Pulmonary artery endothelial cell (primary cell): ENCODE measurements at regions not wholly inside any gene's neighbourhood (a gene's known extent, or its start where the extent isn't known, plus 50 kb on each side); places are given as distances from the start of the nearest gene placed in this dataset.

Experiments used
- DNase-seq: peaks from one replicate; pipeline ENCODE4 v3.0.0-alpha.2; 2011; ENCODE audit warnings: low read depth, low spot score

DNA sequence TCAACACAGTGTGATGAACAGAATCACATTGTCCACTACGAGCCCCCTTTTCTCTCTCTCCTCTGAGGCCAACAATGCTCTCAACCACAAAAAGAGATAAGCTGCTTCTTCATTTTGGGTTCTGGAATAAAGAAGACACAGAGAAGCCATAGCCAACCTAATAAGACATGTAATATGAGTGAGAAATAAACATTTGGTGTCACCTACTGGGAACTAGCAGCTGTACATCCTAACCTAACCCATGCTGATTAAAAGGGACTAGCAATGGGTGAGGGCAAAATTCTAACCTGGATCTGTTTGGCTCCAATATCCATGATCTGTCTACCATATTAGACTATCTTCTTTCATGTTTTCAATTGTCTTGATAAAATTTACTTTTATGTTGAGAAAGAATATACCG, 369.1 kb upstream of the MARCKS start:
- no peak for DNase-seq

DNA sequence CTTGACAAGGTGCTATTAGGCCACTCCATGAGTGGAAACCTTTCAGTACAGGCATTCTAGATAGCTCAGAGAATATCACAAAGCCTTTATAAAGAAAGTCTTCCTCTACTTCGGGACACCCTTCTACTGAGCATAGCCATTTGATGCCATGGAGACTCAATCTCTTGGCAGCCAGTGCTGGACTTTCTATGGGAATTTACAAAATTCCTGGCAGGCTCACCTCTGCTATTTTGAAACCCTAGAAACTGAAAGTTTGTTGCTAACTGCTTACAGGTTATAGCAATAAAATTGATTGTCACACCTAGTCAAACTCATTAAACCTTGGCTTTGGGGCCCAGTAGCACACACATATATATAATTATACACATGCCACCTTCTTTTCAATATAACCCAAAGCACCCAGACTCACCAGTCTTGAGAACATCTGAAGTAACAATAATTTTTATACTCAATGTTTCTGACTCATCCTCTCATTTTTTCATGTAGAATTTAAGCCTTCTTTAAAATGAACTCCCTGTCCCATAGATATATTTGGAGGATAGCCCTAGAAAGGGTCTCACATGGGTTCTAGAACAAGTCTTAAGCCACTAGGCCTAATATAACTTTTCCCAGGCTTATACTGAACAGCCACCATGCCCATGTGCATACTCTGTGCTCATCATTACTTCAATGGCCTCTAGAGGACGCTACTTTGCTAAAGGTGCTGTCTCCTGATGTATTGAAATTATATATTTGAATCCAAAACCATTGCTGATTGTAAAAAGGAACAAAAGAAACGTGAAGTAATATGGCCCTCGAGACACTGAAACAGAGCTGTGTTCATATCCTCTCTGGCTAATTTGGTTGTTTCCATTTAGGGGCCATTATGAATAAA, 368.1 kb upstream of the MARCKS start:
- no peak for DNase-seq

DNA sequence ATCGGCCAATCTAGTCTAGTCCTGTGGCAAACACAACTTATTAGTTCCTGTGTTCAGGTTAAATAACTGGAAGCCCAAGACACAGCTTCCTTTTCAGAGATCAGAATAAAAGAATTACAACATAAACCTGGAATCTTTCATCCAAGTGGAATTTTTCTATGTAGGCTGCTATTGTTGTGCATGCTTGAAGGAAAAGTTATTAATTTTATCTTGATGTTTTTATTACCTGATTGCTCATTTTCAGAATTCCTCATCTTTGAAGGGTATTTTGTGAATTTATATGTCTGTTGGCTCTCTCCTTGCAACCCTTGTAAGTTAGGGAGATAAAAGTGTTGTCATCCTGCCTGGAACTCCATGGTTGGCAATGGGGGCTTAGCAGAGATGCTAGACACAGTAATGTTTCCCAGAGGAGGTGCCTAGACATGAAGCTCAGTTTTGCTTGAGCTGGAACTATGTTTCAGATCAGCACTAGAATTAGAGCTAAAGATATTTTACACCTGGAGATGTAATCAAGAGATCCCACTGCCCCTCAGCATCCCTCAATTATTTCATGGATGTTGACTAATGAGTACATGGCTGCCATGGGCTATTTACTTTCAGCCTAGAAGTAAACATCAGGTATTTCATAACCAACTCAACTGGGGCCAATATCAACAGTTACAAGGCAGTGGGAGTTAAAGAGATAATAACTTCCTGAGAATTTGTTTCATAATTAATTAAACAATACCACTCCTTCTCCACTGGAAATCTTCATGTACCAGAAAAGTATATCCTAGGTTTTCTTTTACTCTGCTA, 367.0 kb upstream of the MARCKS start:
- no peak for DNase-seq

DNA sequence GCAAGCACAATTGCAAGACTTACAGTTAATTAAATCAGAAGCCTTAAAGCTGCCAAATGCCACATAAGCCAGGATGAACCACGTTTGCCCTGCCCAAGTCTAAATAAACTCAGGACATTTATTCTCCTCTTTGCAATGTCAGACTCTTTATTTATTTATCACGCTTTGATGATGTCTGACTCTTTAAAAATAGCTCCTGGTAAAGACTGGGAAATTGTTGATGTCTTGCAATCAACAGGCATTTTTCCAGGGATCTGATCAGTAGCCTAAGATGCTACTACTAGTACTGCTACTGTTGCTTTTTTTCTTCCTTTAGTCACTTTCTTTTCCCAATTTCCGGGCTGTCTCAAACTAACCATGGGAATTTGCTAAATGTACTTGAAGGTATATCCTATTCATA, 365.8 kb upstream of the MARCKS start:
- no peak for DNase-seq

DNA sequence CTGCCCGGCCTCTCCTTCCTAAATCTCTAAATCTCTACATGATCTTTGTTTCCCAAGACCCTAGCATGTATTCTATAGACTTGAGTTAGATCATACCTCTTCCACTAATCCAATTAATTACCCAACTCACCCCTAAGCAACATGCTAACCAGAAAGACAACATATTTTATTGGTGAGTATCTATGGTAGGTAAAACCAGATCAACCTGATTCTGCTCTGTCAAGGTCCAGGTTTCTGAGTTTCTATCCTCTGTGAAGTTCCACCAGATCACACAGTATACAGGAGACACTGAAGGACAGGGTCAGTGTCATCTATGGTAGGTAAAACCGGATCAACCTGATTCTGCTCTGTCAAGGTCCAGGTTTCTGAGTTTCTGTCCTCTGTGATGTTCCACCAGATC, 363.2 kb upstream of the MARCKS start:
- no peak for DNase-seq

DNA sequence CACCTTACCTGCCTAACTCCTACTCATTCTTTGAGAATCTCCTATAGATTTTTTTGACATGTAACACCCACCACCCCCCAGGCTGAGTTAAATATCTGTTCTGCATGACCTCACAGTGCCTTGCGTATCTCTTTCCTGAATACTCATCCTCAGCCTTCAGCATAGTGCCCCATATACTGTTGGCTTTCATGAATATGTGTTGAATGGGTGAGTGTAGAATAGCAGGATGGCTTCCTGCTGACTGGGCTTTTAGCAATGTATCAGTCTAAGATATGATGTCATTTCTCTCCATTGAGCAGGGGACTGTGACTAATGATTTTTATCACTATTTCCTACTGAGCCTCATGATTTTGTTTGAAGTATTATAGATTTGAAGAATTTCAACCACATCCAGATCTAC, 361.6 kb upstream of the MARCKS start:
- DNase-seq, result peak; percentile 84

DNA sequence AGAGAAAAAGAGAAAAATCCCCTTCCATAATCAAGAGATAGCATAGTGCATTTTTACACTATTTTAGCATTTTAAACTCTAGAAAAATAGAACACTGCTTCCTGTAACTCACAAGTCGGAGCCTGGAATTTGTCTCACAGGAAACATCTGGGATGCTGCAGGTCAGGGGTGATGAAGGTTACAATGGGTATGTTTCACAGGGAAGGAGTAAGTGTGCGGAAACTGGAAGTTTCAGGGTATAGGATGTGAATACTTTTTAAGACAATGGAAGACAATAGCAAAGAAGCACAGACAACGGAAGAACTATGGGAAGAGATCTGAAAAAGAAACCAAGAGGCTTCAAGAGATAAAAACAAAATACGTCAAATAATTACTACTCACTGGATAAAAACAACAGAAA, 361.0 kb upstream of the MARCKS start:
- DNase-seq, result peak; percentile 99

DNA sequence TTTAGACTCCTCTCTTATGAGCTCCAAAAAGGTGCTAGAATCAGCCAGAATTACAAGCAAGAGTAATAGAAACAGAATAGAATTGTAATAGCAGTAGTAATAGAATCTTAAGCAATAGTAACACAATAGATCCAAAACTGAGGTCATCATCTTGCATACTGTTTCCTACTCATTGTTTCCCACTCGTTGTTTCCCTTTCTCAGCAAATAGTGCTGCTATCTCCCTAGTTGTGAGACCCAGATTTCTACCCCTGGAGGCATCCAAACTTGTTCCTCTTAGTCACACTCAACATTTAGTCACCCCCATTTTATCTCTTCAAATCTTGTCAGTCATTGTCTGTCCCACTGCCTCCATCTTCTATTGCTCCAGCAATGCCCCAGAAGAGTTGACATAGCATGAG, 356.9 kb upstream of the MARCKS start:
- peak; percentile 39 for DNase-seq

DNA sequence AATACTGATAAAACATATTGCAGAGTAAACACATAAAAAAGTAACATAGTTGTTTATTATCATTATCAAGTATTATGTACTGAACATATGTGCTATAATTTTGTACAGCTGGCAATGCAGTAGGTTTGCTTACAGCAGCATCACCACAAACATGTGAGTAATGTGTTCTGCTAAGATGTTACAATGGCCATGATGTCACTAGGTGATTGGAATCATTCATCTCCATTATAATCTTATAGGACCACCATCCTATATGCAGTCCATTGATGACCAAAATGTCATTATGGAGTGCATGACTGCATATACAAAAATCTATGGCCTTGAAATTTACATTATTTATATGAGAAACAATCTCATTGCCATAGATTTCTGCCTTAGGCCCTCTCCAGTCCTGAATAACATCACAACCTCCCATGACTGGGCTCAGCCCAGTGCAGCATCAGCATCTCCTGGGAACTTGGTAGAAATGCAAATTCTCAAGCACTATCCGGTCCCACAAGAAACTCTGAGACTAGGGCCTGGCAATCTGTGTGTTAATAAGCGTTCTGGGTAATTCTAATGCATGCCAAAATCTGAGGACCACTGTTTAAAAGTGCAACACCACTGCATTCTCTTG, 352.0 kb upstream of the MARCKS start:
- DNase-seq, result no peak

DNA sequence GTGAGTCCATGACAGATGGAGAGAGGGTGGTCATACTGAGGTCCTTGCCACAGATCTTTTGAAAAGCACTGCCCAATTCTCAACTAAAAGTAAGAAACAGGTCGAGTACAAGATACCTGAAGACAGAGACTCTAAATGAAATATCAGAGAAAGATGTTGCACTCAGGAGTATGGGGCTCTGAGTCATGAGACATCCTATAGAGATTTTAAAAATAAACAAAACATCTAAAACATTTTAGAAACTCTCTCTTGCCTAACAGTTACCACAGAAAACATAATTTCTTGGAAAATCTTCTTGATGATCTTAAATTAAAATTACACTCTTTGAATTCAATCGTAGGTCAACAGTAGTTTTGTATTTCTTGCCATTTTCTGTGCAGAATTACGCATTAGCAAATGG, 348.9 kb upstream of the MARCKS start:
- DNase-seq, result no peak

DNA sequence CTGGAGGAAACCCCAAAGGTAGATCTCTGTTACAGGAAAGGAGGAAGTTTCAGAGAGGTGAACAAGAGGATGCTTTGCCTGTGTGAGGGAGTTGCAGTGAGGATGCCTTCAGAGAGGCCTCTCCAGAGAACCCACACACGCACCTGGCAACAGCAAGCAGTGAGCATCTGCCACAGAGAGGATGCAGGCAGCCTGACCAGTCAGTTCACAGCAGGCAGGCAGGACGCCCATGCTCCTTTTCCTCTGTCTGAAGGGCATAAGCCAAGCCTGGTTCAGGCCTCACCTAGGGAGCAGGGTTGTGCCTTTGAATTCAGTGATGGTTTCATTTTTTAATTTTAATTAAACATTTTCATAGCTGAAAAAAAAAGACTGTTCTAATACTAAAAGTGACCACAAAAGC, 346.0 kb upstream of the MARCKS start:
- DNase-seq, result no peak

DNA sequence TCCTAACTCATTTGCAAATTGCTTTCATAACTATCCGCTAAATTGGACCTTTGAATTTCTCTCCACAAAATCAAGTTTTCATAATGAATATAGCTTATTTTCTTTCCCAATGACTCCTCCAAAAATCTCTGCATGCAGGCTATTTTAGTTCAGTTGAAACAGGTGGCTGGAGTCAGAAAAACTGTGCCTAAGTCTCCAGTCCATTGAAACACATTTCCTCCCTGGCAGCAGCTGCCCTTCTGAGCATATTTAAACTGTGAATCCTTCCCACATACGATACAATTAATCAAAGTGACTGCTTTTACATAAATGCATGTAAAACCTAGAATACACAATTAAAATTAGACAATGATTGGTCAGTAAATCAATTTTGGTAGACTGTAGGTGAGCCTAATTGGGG, 344.6 kb upstream of the MARCKS start:
- DNase-seq, result no peak

DNA sequence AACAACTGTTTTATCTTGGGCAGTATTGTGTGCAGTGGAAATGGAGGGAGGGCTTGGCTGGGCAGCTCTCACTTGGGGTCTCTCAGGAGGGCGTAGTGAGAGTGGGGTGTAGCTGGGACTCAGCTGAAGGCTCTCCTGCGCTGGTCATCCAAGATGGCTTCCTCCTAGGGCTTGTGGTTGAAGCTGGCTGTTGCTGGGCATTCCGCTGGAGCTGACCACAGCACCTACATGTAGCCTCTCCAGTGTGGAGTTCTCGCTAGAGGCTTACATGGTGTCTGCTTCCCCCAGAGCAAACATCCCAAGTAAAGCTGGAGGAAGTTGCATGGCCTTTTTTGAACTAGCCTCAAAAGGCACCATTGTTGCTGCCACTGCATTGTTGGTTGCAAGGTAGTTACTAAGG, 344.1 kb upstream of the MARCKS start:
- no peak for DNase-seq

DNA sequence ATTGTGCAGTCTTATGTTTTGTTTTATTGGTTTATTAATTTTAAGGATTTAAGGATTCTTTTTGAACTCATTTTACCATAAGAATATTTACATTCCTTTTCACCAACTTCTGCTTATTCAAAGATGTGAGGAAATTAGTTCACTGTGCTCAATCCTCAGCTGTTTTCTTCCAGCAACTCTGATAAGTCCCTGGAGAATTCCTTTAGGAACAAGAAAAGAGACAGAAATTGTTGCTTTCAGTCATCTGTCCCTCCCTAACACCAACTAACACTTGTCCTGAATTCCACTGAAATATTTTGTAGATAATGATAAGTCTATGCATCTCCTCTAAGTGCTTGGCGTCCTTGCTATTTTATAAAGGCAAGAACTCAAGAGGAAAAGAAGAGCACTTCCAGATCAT, 334.8 kb upstream of the MARCKS start:
- no peak for DNase-seq

DNA sequence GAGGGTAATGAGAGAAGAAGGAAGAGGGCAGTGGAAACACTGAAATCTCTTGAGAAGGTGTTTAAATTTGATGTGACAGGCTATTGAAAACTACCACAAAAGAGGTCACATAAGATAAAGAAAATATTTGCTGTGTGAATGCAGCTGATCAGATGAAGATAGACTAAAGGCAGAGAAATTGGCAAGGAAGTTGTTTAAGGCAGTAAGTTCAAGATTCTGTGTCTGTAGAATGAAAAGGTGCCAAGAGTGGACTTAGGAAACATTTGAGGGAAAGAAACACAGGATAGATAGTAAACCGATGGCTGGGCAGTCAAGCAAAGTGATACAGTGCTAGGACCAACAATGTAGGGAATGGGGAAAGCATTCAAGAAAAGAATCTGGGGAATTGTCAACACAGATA, 332.3 kb upstream of the MARCKS start:
- DNase-seq, result no peak

DNA sequence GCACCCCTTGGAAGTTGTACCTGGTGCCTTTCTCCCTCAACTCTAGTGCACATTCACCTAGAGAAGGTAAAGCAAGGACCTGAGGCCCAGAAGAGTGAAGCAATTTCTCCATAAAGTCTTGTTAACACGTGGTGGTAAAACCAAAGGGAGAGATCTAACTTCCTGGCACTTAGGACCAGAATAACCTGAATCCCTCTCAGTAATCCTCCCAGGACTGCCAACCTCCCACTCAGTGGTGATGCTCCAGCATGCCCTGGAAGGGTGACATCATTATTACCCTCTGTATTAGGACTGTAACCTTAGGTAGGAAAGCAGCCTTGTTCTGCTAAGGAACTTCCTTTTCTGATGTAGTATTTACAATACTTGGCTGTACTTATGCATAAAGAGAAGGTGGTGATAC, 330.6 kb upstream of the MARCKS start:
- no peak for DNase-seq

DNA sequence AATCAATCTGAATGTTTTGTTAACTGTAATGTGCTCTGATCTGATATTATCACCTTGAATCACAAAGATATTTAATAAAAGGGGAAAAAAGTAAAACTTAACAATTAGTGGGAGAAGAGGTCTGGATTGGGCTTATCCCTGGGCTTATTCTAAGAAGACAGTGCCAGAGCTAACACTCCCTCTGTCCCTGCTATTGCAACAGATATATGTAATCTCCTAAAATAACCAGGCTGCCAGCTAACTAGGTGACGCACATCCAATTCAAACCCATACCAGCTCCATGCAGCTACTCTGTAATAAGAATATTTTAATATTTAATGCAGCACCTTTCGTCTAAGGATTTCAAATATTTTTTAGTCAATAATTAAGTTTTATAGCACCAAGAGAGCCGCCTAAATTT, 330.1 kb upstream of the MARCKS start:
- DNase-seq, result no peak

DNA sequence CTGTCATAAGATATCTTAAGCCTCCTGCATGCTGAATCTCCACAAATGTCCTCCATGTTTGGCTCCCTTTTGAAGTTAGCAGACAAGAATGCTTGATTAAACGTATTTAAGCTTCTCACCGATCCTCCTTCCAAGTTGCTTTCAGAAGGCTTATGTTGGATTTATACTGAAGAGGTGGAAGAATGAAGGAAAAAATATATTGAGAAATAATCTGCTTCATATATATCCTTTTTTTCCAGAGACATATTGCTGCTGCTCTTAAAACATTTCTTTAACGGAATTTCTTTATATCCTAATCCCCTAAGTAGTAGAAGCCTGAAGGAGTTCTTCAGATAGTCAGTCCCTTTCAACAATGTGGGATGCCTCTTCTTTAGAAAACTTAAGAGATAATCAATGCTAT, 329.0 kb upstream of the MARCKS start:
- DNase-seq, result no peak

DNA sequence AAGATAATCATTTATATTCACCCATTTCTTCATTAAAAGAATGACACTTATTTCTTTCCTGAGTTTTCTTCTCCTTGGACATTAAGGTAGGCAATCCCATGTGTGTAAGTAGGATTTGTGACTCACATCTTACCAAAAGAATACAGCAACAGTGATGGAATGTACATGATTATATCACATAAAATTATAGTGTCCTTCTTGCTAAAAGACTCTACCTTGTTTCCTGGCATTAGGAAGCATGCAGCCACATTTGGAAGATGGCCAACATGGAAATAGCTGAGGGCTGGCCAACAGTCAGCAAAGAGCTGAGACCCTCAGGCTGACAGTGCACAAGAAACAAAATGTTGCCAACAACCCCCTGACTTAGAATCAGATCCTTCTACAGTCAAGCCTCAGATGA, 327.9 kb upstream of the MARCKS start:
- DNase-seq, result no peak

DNA sequence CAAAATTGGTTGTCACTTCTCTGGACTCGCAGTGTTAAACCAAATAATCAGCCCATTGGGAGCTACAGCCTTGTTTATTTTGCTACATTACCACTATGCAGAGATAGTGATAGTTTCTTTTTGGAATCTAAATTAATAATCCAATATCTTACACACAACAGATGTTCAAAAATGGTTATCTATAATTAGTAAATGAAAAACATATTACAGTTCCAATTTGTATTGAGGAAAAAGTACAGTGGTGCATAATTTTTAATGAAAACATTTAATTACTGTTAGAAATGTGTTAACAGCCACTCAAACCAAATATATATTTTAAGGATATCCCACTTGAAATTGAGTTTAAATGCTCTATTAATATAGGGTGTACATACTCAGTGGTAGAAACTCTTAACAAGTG, 327.3 kb upstream of the MARCKS start:
- no peak for DNase-seq

DNA sequence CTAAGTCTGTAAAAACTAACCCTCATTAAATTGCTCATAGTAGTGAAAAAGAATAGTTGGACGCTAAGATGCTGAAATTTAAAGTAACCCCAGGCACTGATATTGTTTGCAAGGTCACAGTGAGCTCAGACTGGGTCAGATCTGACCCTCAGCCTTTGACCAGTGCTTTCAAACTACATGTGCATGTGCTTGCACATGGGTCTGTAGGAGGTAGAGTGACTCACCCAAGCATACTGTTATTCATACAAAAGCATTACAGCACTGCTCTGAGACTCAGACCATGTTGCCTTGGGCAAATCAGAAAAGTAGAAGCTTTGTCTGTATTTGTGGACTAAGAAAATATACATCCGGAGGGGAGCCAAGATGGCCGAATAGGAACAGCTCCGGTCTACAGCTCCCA, 326.4 kb upstream of the MARCKS start:
- DNase-seq, result no peak

DNA sequence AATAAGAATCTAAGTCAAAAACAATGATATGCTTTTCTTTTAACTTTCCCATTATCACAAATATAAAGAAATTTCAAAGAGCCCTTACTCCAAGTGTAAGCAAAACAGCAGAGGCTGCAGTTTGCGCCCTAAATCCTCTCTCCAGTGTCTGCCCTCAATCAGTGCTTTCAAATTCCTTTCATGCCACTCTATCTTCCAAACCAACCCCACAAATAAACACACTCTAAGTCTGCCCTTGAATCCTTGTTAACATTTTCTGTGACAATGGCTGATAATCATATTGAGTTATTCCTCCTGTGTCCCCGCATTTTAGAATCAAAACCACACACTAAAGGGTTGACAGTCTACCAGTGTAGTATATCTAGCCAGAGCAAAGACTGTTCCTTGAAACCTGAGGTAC, 317.9 kb upstream of the MARCKS start:
- DNase-seq, result no peak

DNA sequence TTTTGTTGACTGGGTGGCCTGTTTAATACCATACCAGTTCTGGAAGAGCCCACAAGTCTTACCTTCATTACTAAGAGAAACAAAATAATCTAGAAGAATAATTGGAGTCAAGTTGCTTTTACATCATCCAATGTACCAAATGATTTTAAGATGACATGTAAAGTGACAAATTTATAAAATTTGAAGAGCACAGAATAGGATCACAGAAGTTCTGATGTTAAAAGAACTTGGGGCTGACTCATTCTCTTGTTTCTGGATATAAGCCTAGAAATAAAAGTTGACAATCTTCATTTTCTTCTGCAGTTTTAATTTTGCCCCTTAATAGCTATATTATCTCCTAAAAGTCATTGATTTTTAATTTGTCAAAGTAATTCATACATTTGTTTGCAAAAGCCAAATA, 317.5 kb upstream of the MARCKS start:
- no peak for DNase-seq
